ENCODE measurements at regions not wholly inside any gene's neighbourhood (a gene's known extent, or its start where the extent isn't known, plus 50 kb on each side); places are given as distances from the start of the nearest gene placed in this dataset.
"Not testable (repeated sequence)": the region's sequence is repeated elsewhere in the genome, so short reads cannot be mapped to it uniquely, and the experiment has no call there.

- DNase-seq: no peak
- intact Hi-C loops (cut with DNase I; ENCODE audit: low total_unique reads): no loop called here
- TF ChIP-seq CTCF (IDR thresholded peaks at IDR 0.05): no peak
- Histone ChIP-seq H3K36me3 (no peaks in the 10 kb centered on the region), H3K27me3 (no peaks in the 10 kb centered on the region), H3K4me1 (no peaks in the 10 kb centered on the region), H3K9me3 (peaks cover 0 to 7% (median 6%) of the 10 kb centered on the region in 3 donors), H3K27ac (no peak overlapping the region), H3K4me3 (no peak overlapping the region)
Observed at GRCh38 chr7:68619526-68619925, 978.7 kb upstream of the AUTS2 start.

- no peaks in the 10 kb centered on the region for H3K4me1 ChIP-seq
- H3K27ac ChIP-seq: no peak overlapping the region
- no peak for DNase-seq
- H3K36me3 ChIP-seq: no peaks in the 10 kb centered on the region
- intact Hi-C loops (cut with DNase I; ENCODE audit: low total_unique reads): no loop called here
- H3K4me3 ChIP-seq: no peak overlapping the region
- no peaks in the 10 kb centered on the region for H3K9me3 ChIP-seq
- H3K27me3 ChIP-seq: no peaks in the 10 kb centered on the region
- no peak for TF ChIP-seq CTCF (IDR thresholded peaks at IDR 0.05)
Observed at GRCh38 chr7:68622500-68622899, 975.8 kb upstream of the AUTS2 start.

- intact Hi-C loops (cut with DNase I; ENCODE audit: low total_unique reads): no loop called here
- Histone ChIP-seq H3K4me1 (no peaks in the 10 kb centered on the region), H3K27ac (no peak overlapping the region), H3K4me3 (no peak overlapping the region), H3K27me3 (no peaks in the 10 kb centered on the region), H3K36me3 (no peaks in the 10 kb centered on the region), H3K9me3 (no peaks in the 10 kb centered on the region)
- DNase-seq: no peak
- no peak for TF ChIP-seq CTCF (IDR thresholded peaks at IDR 0.05)
Observed at GRCh38 chr7:68623030-68623429, 975.2 kb upstream of the AUTS2 start.

- intact Hi-C loops (cut with DNase I; ENCODE audit: low total_unique reads): no loop called here
- H3K27ac ChIP-seq: no peak overlapping the region
- no peaks in the 10 kb centered on the region for H3K4me1 ChIP-seq
- H3K36me3 ChIP-seq: no peaks in the 10 kb centered on the region
- H3K27me3 ChIP-seq: no peaks in the 10 kb centered on the region
- H3K9me3 ChIP-seq: no peaks in the 10 kb centered on the region
- DNase-seq: no peak
- H3K4me3 ChIP-seq: no peak overlapping the region
- TF ChIP-seq CTCF (IDR thresholded peaks at IDR 0.05): no peak
Observed at GRCh38 chr7:68627247-68627864, 970.9 kb upstream of the AUTS2 start.

- H3K27me3 ChIP-seq; H3K36me3 ChIP-seq; H3K9me3 ChIP-seq; H3K4me3 ChIP-seq; intact Hi-C loops (cut with DNase I; ENCODE audit: low total_unique reads); H3K27ac ChIP-seq; DNase-seq; H3K4me1 ChIP-seq: not testable (repeated sequence)
Observed at GRCh38 chr7:68630914-68631313, 967.4 kb upstream of the AUTS2 start.

GRCh38 chr7:68640103-68640502 lies 958.2 kb upstream of the AUTS2 start:
- Histone ChIP-seq H3K4me3 (no peak overlapping the region), H3K9me3 (peaks cover 0 to 9% (median 6%) of the 10 kb centered on the region in 3 donors), H3K27ac (no peak overlapping the region), H3K36me3 (no peaks in the 10 kb centered on the region), H3K4me1 (no peaks in the 10 kb centered on the region), H3K27me3 (no peaks in the 10 kb centered on the region)
- intact Hi-C loops (cut with DNase I; ENCODE audit: low total_unique reads): no loop called here
- DNase-seq: no peak
- no peak for TF ChIP-seq CTCF (IDR thresholded peaks at IDR 0.05)
